GM19240 (cell line): ENCODE measurements at regions not wholly inside any gene's neighbourhood (a gene's known extent, or its start where the extent isn't known, plus 50 kb on each side); places are given as distances from the start of the nearest gene placed in this dataset.

Experiments
- DNase-seq: peaks from one replicate; pipeline ENCODE4 v3.0.0; 2011; ENCODE audit warnings: low spot score; ENCODE audit not compliant: insufficient read length

DNA sequence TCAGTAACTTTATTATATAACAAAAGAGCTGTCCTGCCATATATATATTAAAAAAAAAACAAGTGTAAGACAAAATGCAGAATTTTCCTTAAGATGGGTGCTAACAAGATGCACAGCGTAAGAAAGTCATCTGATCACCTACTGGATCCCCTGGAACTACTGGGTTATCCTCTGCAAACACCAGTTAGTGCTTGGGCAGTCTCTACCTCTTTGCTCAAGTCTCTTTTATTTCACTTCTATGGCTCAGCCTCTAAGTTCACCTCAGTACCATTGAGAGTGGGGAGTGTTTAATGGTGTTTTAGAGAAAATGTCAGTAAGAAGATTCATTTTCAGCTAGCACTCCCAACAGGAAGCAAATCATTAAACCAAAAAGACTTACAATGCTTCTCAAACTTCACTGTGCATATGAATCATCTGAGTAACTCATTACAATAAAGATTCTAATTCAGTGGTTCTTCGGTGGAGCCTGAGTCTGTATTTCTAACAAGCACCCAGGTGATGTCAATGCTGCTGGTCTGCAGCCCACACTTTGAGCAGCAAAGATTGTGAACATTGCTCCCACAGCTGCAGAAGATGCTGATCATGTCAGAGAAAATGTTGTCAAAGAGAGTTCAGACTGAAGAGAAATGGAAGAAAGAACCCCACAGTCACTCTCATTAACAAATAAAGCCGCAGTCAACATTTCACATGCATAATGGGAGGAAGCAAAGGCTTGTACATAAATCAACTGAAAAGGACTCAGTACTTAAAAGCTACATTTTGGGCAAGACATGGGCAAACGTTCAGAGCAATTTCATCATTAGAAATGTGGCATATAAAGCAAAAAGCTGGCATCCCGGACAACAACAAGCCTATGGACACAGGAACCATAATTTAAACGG lies 227.1 kb upstream of the ATP11B start:
- no peak for DNase-seq

DNA sequence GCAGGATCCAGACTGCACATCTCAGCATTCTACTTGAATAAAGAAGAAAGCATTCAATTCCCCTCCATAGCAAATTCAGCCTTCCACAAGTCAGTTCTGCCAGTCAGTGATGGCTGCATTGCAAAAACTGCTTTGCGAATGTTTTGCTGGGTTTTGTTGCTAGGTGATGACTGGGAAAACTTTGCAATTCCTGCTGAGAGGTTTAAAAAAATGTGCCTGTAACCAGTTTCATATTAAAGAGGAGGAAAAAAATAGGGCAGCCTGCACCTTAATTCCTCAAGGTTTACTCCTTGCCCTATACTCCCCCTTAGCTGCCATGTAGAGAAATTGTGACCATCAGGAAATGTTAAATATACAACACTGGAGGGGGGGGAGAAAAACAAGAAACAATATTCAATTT lies 225.6 kb upstream of the ATP11B start:
- DNase-seq: no peak

DNA sequence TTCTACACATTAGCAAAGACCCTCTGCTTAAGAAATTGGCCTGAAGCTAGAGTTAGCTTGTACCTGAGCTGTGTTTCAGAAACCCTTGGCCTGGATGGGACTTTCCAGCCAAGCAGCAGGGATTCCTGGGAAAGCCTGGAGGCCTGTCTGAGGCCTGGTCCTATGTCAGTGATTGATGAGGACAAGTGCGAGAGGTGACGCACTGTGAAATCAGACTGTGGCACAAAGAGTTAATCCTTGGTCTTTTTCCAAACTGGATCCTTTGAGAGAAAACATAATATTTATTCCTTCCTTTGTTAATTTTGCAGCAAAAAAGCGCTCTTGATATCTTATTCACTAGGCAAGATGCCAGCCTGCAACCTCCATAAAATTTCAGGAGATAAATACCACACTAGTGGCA lies 225.0 kb upstream of the ATP11B start:
- DNase-seq: no peak

DNA sequence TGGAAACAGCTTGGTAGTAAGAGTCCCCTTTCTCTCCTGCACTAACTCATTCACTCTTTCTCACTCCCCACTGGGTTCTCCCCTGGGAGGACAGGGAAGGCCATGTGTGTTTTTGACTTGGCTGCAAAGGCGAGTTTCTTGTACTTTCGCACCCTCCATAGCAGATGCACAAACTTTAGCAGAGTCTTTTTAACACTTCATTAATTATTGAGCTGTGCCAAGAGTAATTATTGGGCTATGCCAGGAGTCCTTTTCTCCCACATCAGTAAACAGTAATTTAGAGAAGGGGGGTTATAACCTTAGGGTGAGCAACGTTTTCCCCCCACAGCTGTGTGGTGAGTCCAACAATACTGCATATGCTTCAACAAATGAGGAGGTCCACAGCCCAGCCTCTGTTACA lies 224.4 kb upstream of the ATP11B start:
- no peak for DNase-seq

DNA sequence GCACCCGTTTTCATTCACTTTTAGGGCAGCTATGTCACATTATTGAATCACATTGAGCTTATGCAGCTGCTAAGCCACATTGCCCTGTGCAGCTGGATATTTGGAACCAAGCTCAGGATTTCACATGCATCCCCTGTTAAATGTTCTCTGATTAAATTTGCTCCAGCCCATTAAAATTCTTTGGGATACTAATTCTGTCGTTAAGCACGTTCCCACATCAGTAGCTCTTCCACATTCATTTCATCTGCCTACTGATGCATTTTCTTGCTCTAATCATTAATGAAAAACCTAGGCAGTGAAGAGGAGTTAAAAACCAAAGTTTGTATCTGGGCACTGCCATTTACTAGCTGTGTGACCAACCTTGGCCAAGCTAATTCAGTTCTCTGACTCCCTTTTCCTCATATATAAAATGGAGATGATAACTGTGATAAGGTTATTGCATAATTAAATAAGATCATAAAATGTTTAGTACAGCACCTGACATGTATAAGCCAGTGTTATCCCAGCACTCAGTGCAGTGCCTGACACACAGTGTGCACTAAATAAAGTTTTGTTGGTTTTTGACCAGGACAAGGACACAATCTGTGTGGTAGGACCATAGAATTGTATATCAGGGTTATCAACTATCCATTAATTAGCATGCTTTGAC lies 222.2 kb upstream of the ATP11B start:
- no peak for DNase-seq

DNA sequence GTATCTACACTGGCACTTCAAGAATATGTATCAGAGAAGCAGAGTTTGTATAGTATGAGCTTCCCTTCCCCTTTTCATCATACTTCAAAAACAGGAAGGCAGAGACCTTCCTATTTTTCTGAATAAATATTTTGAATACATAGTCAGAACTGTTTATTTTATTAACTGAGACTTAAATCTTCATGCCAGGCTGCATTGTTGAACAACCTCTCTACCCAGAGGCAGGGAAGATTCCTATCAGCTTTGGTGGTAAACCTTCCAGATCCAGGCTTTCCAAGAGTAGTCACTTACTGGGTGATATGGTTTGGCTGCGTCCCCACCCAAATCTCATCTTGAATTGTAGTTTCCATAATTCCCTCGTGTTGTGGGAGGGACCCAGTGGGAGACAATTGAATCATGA lies 217.4 kb upstream of the ATP11B start:
- no peak for DNase-seq

DNA sequence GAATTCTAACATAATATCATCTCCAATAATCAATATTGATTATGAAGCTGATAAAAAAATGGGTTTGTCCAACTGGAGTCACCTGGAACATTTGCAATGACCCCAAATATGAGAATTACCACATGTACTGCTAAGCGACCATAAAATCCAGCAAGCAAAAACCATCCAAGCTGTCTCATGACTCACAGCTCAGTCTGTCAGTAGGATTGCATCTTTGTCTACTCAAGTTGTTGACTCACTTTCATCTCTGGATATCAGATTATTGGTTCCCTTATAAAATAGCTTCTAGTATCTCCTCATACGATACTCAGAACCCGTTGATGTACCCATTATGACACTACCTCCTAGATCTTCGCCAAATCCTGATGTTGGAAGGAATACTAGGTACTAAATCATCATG lies 209.8 kb upstream of the ATP11B start:
- no peak for DNase-seq

DNA sequence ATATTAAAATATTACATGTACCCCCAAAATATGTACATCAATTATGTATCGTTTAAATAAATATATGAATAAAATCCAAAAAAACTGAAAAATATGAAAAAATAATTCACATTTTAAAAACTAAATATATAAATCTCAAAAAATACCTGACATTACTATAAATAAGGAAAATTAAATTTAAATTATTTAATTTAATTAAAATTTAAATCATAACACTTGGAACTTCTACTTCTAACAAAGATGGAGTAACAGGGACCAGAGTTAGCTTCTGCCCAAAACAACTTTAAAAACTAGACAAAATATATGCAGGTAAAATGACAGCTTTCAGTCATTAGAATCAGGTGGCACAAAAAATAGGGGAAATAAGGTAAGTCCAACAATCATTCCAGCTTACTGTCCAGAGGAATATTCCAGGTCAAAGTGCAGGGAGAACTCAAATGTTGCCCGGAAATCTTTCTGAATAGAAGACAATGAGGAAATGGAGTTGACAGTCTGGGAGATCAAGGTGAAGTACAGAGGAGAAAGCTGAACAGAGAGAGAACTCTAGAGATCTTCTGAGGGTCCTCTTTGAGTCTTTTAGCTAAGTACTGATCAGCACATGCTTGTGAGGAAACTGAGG lies 207.7 kb upstream of the ATP11B start:
- no peak for DNase-seq

DNA sequence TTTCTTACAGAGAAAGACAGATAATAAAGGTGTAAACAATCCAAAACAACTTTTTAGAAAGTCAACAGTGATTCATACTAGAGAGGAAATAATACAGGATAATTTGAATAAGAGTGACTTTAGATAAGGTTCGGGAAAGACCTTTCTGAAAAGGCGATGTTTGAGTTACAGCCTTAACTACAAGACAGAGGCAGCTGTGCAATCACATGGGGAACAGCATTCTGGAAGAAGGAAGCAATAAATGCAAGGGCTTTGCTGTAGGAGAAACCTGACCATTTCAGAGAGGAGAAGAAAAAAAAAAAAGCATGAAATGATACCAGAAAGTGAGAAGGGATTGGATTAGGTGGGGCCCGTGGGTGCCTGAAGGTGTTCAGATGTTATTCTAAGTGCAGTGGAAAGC lies 200.6 kb upstream of the ATP11B start:
- DNase-seq: no peak

DNA sequence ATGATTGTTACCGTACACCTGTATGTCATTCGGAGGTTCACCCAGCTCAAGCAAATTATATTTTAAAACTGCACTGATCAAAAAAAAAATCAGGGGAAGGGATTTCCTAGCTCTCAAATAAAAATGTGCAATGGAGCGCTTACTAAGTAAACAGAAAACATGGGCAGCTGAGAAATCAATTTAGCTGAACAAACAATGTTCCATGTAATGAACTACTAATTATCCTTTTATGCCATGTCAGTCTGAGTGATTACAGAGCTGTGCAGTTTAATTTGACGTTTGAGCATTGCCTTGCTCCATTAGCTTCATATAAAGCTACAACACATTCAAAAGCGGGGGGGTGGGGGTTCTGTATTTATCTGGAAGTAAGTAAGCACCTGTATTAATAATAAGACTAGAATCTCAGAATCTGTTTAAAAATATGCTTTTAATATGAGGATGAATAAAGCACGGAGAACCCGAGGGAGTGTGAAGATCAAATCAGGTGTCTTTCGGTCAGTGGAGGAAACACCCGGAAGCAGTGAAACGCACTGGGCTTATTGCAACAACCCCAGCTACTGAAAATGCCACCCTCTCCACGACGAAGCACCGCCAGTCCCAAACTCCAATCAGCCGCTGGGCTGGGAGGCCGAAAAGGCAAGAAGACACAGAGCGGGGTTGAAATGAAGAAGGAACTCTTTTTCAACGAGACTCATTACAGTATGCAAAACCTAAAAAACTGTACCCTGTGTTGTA lies 196.5 kb upstream of the ATP11B start:
- DNase-seq: no peak

DNA sequence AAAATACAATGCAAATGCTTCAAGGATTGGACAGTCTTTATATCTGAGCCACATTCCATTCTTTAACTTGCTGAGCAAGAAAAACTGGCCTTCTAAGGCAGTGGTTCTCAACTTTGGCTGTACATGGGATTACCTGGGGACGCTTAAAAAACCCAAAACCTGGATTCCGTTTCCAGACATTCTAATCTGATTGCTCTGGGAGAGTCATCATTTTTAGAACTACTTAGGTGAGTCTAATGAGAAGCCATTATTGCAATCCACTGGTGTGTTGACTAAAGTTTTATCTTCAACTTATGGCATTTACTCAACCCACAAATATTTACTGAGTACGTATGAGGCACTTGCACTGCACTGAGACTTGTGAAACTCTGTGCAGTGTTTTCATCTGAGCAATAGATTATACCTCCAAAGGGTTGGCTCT lies 195.7 kb upstream of the ATP11B start:
- no peak for DNase-seq

DNA sequence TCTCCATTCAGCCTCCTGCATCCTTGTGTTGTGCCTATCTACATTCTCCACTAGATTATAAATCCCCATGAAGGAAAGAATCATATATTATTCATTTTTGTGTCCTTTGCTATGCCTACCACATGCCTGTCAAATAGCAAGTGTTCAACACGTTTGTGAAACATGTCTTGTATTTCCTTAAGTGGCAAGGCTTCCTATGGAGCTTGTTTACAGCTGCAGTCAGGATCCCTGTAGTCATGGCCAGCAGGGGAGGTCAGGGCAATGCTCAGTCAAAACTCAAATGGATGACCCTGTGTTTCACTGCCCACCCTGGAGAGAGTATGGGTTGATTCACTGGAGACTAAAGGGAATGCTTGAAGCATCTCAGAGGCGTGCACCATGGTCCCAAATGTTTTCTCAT lies 191.7 kb upstream of the ATP11B start:
- no peak for DNase-seq

DNA sequence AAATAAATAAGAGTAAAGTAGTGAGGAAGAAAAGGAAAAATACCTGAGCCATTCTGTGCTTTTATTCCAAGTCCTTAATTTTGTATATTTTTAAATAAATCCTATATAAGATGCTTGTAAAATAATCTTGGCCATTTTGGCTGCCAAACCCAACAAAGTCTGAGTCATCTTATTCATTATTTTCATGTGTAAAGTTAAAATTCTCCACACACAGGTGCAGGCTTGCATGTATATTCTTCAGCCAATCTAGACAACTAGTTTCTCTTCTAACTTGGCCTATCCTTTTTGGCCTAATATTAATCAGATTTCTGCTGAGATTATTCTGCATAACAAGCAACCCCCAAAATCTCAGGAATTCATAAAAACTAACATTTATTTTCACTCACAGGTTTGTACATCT lies 189.8 kb upstream of the ATP11B start:
- no peak for DNase-seq

DNA sequence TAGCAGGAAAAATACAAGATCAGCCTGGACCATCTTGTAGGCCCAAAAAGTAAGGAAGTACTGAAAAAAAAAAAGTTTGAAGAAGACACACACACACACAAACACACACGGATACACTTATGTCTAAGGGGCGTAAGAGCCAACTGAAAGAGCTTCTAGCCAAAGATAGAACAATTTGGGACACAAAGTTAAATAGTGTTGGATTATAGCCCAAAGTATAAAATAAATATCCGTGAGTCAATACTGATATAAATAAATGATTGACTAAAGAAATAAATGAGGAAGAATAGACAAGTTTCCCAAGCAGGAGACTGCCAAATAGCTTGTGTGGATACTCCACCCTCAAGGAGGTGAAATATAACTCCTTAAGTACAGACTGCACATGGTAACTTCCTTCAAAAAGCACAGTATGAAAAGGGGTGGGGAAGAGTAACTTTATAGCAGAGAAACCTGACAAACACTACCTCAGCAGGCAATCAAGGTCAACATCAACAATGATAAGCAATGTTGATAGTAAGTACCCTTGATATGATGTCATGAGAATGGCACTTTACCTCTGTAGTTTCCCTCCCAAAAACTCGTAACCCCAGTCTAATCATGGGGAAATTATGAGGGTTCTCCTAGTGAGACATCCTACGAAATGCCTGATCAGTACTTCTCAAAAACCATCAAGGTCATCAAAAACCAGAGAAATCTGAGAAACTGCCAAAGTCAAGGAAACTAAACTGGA lies 187.3 kb upstream of the ATP11B start:
- DNase-seq: no peak

DNA sequence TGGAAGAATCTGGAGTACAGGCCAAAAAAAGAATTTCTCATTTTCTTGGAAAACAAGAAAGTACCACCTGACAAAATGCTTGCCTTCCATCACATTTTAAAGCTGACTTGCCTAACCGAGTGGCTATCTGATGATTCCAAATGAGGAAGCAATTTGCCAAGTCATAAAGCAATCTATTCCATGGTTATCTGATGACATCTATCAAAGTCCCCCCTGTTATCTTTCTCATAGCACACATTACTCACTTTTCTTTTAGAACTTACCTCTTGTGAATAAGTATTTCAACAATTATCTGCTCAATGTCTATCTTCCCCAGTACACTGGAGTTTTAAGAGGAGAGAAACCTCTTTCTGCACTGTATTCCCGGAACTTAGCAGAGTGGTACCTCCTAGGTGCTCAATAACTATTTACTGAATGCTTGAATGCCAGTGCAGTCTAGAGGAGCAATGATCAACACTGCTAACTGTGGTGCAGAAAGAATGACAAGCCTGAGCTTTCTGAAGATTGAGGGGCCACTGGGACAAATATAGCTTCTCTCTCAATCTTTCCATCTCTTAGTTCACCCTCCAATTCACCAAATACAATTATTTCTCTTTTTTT lies 186.3 kb upstream of the ATP11B start:
- no peak for DNase-seq

DNA sequence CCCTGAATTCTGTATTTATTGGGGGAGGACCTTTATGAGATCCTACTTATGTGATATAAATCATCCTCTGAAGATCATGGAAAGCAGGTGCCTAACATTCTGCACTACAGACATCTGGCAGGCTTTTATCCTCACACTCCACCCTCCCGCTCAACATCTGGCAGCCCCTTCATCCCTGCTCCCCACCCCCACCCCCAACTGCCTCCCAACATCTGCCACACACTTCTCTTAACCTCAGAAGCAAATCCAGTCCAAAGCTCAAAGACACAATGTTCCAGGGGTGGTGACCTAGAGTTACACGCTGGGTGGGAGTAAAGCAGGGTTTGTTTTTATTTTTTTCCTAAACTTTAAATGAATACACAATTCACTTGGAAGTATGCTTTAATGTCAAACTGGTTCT lies 184.5 kb upstream of the ATP11B start:
- DNase-seq: no peak

DNA sequence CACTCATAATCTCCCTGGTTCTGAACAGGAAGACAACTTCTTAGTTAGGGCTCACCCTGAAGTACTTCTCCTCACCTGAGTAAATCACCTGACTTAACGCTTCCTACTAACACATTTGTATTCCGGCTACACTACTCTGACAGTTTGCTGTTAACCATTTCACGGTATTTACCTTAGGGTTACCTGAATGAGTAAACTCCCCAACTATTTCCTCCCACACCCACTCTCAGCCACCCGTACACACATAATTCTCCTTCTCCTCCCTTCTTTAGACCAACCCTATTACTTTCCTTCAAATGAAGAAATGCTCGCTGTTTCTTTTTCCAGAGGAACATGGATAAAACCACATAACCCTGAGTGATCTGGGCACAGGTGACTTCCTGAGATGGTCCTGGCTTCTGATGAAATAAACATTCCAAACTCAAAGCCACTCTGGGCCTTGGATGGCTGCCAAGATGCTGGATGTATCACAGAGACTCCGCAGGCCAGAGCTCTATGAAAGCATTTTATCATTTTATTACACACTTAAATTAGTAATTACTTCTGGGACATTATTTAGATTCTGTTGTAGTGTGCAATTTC lies 183.6 kb upstream of the ATP11B start:
- DNase-seq: no peak

DNA sequence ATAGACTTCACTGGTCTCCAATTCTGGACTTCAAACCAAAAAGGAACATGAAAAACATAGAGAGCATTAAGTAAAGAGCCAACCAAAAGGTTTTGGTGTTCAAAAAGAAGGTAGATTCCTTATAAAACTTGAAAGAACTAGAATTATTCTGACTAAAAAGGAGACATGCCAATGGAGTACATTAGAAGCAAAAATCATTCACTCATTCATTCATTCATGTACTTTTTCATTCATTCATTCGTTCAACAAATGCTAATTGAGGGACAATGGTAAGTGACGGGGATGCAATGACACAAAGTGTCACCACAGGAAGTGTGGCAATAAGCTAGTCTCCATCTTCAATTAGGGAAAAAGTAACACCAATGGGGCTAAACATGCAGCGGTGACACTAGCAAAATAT lies 181.0 kb upstream of the ATP11B start:
- no peak for DNase-seq

DNA sequence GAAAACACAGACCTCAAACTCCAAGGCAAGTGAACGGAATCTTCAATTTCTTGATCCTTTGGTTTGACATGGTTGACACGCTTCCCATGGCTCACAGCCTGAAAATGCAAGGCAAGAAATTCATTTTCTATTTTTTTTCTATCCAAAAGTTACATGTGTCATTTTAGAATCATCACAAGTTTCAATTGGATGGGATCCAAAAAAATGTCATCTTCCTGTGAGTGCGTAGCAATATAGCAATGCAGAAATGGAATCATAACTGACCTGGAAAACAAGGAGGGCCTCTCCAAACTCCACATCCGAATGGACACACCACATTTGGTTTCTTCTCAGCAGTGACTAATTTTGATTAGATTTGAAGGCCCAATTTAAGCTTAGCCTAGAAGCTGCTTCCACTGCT lies 175.8 kb upstream of the ATP11B start:
- no peak for DNase-seq

DNA sequence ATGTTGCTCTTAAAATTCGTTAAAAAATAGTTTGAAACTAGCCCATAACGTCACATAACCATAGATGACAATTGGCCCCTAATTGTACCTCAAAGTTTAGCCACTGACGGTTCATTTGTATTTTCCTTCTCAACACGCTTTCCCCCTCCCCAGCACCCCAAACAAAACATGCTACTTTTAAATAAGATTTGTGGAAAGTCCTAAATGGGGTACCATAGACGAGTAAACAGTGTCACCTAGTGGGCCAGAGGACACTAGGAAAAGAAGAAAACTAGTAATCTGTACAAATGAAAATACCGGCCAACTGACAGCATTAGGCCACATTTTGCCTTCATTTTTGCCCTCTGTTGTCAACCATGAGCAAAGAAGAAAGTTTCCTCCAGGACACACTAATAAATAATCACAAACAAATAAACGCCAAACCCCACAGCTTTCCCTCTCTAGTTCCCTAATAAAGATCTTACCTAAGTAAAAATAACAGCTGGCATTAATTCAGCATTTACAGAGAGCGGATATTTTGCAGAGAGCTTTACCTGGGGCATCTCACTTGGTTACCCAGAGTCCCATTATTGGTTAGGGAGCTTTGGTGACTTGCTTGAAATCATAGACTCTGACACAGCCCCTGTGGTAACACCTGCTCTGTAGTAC lies 175.1 kb upstream of the ATP11B start:
- no peak for DNase-seq
